LNCaP clone FGC (cell line): ENCODE measurements at regions not wholly inside any gene's neighbourhood (a gene's known extent, or its start where the extent isn't known, plus 50 kb on each side); places are given as distances from the start of the nearest gene placed in this dataset.

Experiments
- DNase-seq: peaks from one replicate; pipeline ENCODE4 v3.0.0-alpha.2; 2011; ENCODE audit warnings: low read depth
- H3K4me3 ChIP-seq: 2 replicates; pipeline ENCODE4 v1.5.1; 2011; ENCODE audit warnings: mild to moderate bottlenecking, low read depth, low read length, control low read depth
- CTCF ChIP-seq: IDR thresholded peaks from 2 replicates; pipeline ENCODE4 v1.5.1; 2012; ENCODE audit warnings: mild to moderate bottlenecking; ENCODE audit not compliant: control insufficient read depth, insufficient read depth; ENCODE audit errors: extremely low read depth

- DNase-seq = no peak
- H3K4me3 ChIP-seq = no peak overlapping the region
- no peak for TF ChIP-seq CTCF
Measured at GRCh38 chr2:19805266-19805665, 96.5 kb downstream of the TTC32 start.

- H3K4me3 ChIP-seq = no peak overlapping the region
- TF ChIP-seq CTCF = no peak
- DNase-seq = no peak
Measured at GRCh38 chr2:19804639-19805260, 97.0 kb downstream of the TTC32 start.

- DNase-seq = no peak
- H3K4me3 ChIP-seq = no peak overlapping the region
Measured at GRCh38 chr2:19802086-19802841, 99.5 kb downstream of the TTC32 start.

GRCh38 chr2:19801367-19802080 is 100.3 kb downstream of the TTC32 start:
- H3K4me3 ChIP-seq = no peak overlapping the region
- DNase-seq = no peak
- no peak for TF ChIP-seq CTCF

More at GRCh38 chr2:19802086-19802841, 99.5 kb downstream of the TTC32 start:
- no peak for TF ChIP-seq CTCF

GRCh38 chr2:19800796-19801195 is 101.0 kb downstream of the TTC32 start:
- DNase-seq = no peak
- no peak for TF ChIP-seq CTCF
- H3K4me3 ChIP-seq = no peak overlapping the region

GRCh38 chr2:19799881-19800780 is 101.7 kb downstream of the TTC32 start:
- peak; percentile 62 for DNase-seq
- no peak overlapping the region for H3K4me3 ChIP-seq
- no peak for TF ChIP-seq CTCF
